BLaER1 (cell line): ENCODE measurements at regions not wholly inside any gene's neighbourhood (a gene's known extent, or its start where the extent isn't known, plus 50 kb on each side); places are given as distances from the start of the nearest gene placed in this dataset.
"Not testable (repeated sequence)": the region's sequence is repeated elsewhere in the genome, so short reads cannot be mapped to it uniquely, and the experiment has no call there.

Experiments
- H3K27ac ChIP-seq: shearing (Covaris generic); formaldehyde crosslinking; 2 replicates; pipeline ENCODE4 v1.8.1; 2022
- H3K27me3 ChIP-seq: shearing (Covaris generic); formaldehyde crosslinking; 2 replicates; pipeline ENCODE4 v1.8.1; 2022
- H3K36me3 ChIP-seq: shearing (Covaris generic); formaldehyde crosslinking; 2 replicates; pipeline ENCODE4 v1.8.1; 2022
- H3K4me1 ChIP-seq: shearing (Covaris generic); formaldehyde crosslinking; 2 replicates; pipeline ENCODE4 v1.8.1; 2022
- H3K4me2 ChIP-seq: shearing (Covaris generic); formaldehyde crosslinking; 2 replicates; pipeline ENCODE4 v1.8.1; 2022
- H3K4me3 ChIP-seq: shearing (Covaris generic); formaldehyde crosslinking; 2 replicates; pipeline ENCODE4 v1.8.1; 2022
- H3K9ac ChIP-seq: shearing (Covaris generic); formaldehyde crosslinking; 2 replicates; pipeline ENCODE4 v1.8.1; 2022
- H3K9me3 ChIP-seq: shearing (Covaris generic); formaldehyde crosslinking; 2 replicates; pipeline ENCODE4 v1.8.1; 2022
- H4K20me1 ChIP-seq: shearing (Covaris generic); formaldehyde crosslinking; 2 replicates; pipeline ENCODE4 v1.8.1; 2022
- Cebpa-rat ChIP-seq: shearing (Covaris generic); IDR thresholded peaks from 2 replicates; pipeline ENCODE4 v1.8.1; 2022

GRCh38 chr13:22836475-22836874 lies 344.3 kb upstream of the SGCG start:
- 0 out of 2 replicates have a peak, but pooled peaks cover 5% of the 10 kb centered on the region for H3K9me3 ChIP-seq
- H3K36me3 ChIP-seq = no peaks in the 10 kb centered on the region
- H3K9ac ChIP-seq = no peak overlapping the region
- no peaks in the 10 kb centered on the region for H3K27me3 ChIP-seq
- no peak for TF ChIP-seq Cebpa-rat
- H3K4me1 ChIP-seq = peaks cover 7% of the 10 kb centered on the region; the same call in 1 of the 2 replicates
- H3K27ac ChIP-seq = no peak overlapping the region
- H3K4me2 ChIP-seq = no peak overlapping the region
- H4K20me1 ChIP-seq = no peaks in the 10 kb centered on the region
- no peak overlapping the region for H3K4me3 ChIP-seq

GRCh38 chr13:22837980-22838647 lies 342.7 kb upstream of the SGCG start:
- no peak for TF ChIP-seq Cebpa-rat
- H3K4me1 ChIP-seq = peaks cover 7% of the 10 kb centered on the region; the same call in 1 of the 2 replicates
- no peaks in the 10 kb centered on the region for H3K27me3 ChIP-seq
- no peak overlapping the region for H3K4me2 ChIP-seq
- no peak overlapping the region for H3K27ac ChIP-seq
- H4K20me1 ChIP-seq = no peaks in the 10 kb centered on the region
- no peak overlapping the region for H3K4me3 ChIP-seq
- H3K9ac ChIP-seq = no peak overlapping the region
- H3K9me3 ChIP-seq = 0 out of 2 replicates have a peak, but pooled peaks cover 5% of the 10 kb centered on the region
- no peaks in the 10 kb centered on the region for H3K36me3 ChIP-seq

GRCh38 chr13:22839603-22840530 lies 340.9 kb upstream of the SGCG start:
- no peak overlapping the region for H3K4me3 ChIP-seq
- H3K27ac ChIP-seq = no peak overlapping the region
- no peaks in the 10 kb centered on the region for H4K20me1 ChIP-seq
- 0 out of 2 replicates have a peak, but pooled peaks cover 5% of the 10 kb centered on the region for H3K9me3 ChIP-seq
- H3K9ac ChIP-seq = no peak overlapping the region
- H3K36me3 ChIP-seq = no peaks in the 10 kb centered on the region
- peaks cover 7% of the 10 kb centered on the region; the same call in 1 of the 2 replicates for H3K4me1 ChIP-seq
- no peak for TF ChIP-seq Cebpa-rat
- H3K4me2 ChIP-seq = no peak overlapping the region
- H3K27me3 ChIP-seq = no peaks in the 10 kb centered on the region

GRCh38 chr13:22846551-22846950 lies 334.2 kb upstream of the SGCG start:
- no peak overlapping the region for H3K4me3 ChIP-seq
- TF ChIP-seq Cebpa-rat = no peak
- H4K20me1 ChIP-seq = no peaks in the 10 kb centered on the region
- H3K27me3 ChIP-seq = no peaks in the 10 kb centered on the region
- H3K36me3 ChIP-seq = no peaks in the 10 kb centered on the region
- no peaks in the 10 kb centered on the region; the same call in 1 of the 2 replicates for H3K9me3 ChIP-seq
- H3K27ac ChIP-seq = no peak overlapping the region
- H3K4me2 ChIP-seq = no peak overlapping the region
- no peaks in the 10 kb centered on the region for H3K4me1 ChIP-seq
- no peak overlapping the region for H3K9ac ChIP-seq

GRCh38 chr13:22848539-22849052 lies 332.2 kb upstream of the SGCG start:
- no peaks in the 10 kb centered on the region for H3K4me1 ChIP-seq
- TF ChIP-seq Cebpa-rat = no peak
- H4K20me1 ChIP-seq = no peaks in the 10 kb centered on the region
- no peaks in the 10 kb centered on the region; the same call in 1 of the 2 replicates for H3K9me3 ChIP-seq
- no peak overlapping the region for H3K27ac ChIP-seq
- no peaks in the 10 kb centered on the region for H3K36me3 ChIP-seq
- no peak overlapping the region for H3K4me2 ChIP-seq
- H3K9ac ChIP-seq = no peak overlapping the region
- H3K4me3 ChIP-seq = no peak overlapping the region
- H3K27me3 ChIP-seq = no peaks in the 10 kb centered on the region

GRCh38 chr13:22855926-22856325 lies 324.9 kb upstream of the SGCG start:
- Histone ChIP-seq H3K36me3 (no peaks in the 10 kb centered on the region), H3K27me3 (no peaks in the 10 kb centered on the region)

GRCh38 chr13:22858980-22859379 lies 321.8 kb upstream of the SGCG start:
- not testable (repeated sequence) for H4K20me1 ChIP-seq, H3K9ac ChIP-seq, H3K27me3 ChIP-seq, H3K4me2 ChIP-seq, H3K9me3 ChIP-seq, H3K27ac ChIP-seq, H3K36me3 ChIP-seq, H3K4me1 ChIP-seq, H3K4me3 ChIP-seq

More at GRCh38 chr13:22855926-22856325, 324.9 kb upstream of the SGCG start:
- Histone ChIP-seq H3K4me2 (no peak overlapping the region), H3K4me3 (no peak overlapping the region), H3K4me1 (no peaks in the 10 kb centered on the region), H3K27ac (no peak overlapping the region), H4K20me1 (no peaks in the 10 kb centered on the region), H3K9me3 (peaks cover 7% of the 10 kb centered on the region; the same call in 1 of the 2 replicates), H3K9ac (no peak overlapping the region)
- no peak for TF ChIP-seq Cebpa-rat

GRCh38 chr13:22859411-22859810 lies 321.4 kb upstream of the SGCG start:
- H3K4me1 ChIP-seq, H3K9me3 ChIP-seq, H3K27me3 ChIP-seq, H3K36me3 ChIP-seq, H4K20me1 ChIP-seq, H3K9ac ChIP-seq, H3K4me2 ChIP-seq, H3K4me3 ChIP-seq, H3K27ac ChIP-seq: not testable (repeated sequence)

GRCh38 chr13:22861958-22862466 lies 318.8 kb upstream of the SGCG start:
- Histone ChIP-seq H3K4me3 (no peak overlapping the region), H3K27ac (no peak overlapping the region)

More at GRCh38 chr13:22861958-22862466, 318.8 kb upstream of the SGCG start:
- Histone ChIP-seq H3K27me3 (no peaks in the 10 kb centered on the region), H4K20me1 (no peaks in the 10 kb centered on the region), H3K9ac (no peak overlapping the region), H3K36me3 (no peaks in the 10 kb centered on the region), H3K9me3 (peaks cover 21% of the 10 kb centered on the region), H3K4me2 (no peak overlapping the region), H3K4me1 (peaks cover 8% of the 10 kb centered on the region; the same call in 1 of the 2 replicates)
- TF ChIP-seq Cebpa-rat = no peak
